VCaP (cell line): ENCODE measurements at regions not wholly inside any gene's neighbourhood (a gene's known extent, or its start where the extent isn't known, plus 50 kb on each side); places are given as distances from the start of the nearest gene placed in this dataset.

ENCODE experiments used
- H3K27ac ChIP-seq: fragments of 450-650 bp; 2 replicates; pipeline ENCODE4 v1.5.1; 2017
- TF ChIP-seq, protein P1 (sequence below): fragments of 450-650 bp; conservative IDR thresholded peaks from 2 replicates; pipeline ENCODE4 v1.5.1; 2017; ENCODE audit warnings: mild to moderate bottlenecking, moderate library complexity

DNA sequence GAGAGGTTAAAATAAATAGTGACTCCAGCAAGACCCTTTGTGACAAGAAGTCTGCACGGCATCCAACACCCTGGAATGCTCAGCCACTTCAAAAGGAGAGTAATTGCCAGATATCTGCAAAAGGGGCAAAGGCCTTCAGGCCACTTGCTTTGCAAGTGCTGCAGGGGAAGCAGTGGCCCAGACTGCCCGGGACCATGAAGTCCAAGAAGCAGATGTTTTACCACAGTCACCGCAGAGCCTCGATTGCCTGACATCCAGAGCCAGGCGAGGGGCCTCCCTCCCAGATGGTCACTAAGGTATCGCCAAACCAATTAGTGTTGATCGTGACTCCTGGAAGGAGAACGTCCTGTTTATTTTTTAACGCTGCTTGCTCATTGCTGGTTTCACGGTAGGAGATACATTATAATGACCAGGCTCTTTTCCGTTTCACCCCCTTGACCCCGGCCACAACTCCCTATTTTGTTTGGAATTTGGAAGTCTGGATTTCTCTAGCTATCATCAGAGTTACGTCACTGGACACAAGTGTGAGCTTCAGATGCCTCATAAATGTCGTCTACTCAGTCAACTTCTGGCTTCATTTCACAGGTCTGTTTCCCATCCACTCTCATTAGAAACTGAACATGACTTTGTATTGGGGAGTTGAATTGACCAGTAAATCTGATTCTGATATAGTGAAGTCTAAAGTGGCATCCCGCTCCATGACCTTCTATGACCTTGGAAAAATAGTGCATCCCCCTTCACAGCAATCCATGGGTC is 276.2 kb downstream of the WDR11 start:
- TF ChIP-seq, protein P1, sequence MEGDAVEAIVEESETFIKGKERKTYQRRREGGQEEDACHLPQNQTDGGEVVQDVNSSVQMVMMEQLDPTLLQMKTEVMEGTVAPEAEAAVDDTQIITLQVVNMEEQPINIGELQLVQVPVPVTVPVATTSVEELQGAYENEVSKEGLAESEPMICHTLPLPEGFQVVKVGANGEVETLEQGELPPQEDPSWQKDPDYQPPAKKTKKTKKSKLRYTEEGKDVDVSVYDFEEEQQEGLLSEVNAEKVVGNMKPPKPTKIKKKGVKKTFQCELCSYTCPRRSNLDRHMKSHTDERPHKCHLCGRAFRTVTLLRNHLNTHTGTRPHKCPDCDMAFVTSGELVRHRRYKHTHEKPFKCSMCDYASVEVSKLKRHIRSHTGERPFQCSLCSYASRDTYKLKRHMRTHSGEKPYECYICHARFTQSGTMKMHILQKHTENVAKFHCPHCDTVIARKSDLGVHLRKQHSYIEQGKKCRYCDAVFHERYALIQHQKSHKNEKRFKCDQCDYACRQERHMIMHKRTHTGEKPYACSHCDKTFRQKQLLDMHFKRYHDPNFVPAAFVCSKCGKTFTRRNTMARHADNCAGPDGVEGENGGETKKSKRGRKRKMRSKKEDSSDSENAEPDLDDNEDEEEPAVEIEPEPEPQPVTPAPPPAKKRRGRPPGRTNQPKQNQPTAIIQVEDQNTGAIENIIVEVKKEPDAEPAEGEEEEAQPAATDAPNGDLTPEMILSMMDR: no peak
- no peak overlapping the region for H3K27ac ChIP-seq

- TF ChIP-seq, protein P1: no peak
- H3K27ac ChIP-seq: no peak overlapping the region
Observed at GRCh38 chr10:121128164-121128563, 277.0 kb downstream of the WDR11 start.

DNA sequence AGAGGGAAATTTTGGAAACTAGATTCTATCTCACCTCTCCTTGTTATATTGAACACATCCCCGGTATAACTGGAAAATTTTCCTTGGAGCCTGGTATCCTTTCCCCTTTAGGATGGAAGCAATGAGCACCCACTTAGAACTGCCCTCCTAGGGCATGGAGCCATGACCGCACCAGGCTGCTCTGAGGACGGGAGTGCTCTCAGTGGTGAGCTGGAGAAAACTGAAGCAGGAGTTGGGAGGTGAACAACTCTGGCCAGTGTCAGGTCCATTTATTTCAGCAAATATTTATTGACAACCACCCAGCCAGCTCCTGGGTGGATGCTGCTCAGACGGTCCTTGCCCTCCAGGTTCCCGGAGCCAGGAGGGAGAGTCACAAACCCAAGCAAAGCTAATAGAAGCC is 278.1 kb downstream of the WDR11 start:
- H3K27ac ChIP-seq: no peak overlapping the region
- TF ChIP-seq, protein P1: no peak

DNA sequence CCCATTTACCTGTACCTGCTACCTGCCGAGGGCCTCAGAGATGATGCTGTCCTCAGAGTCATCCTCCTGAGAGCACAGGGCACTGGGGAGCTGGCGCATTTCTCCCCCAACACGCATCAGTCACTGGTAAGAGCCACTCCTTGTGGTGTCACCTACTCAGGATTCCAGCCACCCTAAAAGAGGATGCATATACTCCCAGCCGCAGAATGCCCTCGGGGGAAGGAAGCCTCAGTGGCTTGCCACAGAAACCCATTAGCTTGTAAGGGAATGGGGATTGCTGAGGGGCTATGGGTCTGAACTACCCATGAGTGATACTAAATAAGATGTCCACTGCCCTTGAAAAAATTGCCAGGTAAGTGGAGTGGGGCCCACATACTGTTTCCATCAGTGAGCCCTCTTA is 279.2 kb downstream of the WDR11 start:
- TF ChIP-seq, protein P1: no peak
- H3K27ac ChIP-seq: no peak overlapping the region

DNA sequence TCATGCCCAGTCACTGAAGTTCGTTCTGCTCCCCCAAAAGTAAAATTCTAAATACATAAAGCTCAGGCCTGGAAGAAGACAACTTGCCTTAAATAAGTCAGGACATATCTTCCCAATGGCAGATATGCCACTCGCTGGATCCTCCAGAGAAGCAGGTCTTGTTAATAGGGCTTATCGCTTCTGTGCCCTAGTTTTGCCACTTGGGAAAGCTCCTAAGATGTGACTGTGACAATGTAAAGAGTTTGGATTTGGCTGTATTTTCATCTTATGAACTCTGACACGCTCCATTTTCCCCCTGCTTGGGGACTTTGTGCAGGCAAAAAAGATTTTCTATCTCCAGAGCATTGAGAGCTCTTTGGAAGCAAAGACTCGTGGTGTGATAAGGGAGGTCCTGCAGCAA is 279.9 kb downstream of the WDR11 start:
- TF ChIP-seq, protein P1: no peak
- H3K27ac ChIP-seq: no peak overlapping the region

DNA sequence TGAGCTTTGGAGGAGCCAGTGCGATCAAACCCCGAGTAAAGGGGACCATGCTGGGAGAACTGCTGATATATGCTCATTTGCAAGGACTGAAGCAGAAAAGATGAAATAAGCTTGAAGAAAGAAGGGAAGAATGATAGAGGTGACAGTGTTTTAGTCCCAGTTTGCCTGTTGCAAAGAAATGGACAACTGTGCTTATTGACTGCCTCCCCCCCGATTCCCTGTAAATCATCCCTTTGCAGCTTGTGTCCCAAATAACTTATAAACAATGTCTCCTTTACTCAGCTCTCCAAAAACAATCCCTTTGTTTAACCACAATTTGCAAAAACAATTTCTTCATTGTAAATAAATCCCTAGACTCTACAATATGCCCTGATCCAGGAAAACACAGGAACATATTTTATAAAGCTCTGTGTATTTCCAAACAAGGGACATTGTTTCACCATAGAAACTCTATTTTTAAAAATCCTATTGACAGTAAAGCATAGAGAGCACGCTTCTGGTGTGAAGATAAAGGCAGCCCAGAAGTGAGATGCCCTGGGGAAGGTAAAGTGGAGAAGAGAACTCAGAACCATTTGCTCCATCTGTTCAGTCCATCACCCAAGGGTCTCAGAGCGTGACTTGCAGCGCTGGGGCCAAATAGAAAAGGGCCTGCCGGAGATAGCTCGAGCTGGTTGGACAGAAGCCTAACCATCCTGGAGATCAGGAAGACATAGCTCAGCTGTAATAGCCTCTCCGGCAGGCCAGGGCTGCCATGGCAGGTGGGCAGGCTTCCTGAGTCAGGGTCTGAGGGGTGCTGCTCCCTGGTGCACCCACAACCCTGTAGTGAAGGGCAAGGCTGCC is 280.5 kb downstream of the WDR11 start:
- H3K27ac ChIP-seq: no peak overlapping the region
- TF ChIP-seq, protein P1: no peak

- no peak overlapping the region for H3K27ac ChIP-seq
- TF ChIP-seq, protein P1: no peak
Observed at GRCh38 chr10:121132273-121132672, 281.1 kb downstream of the WDR11 start.
